DMS 273 (cell line): ENCODE measurements at regions not wholly inside any gene's neighbourhood (a gene's known extent, or its start where the extent isn't known, plus 50 kb on each side); places are given as distances from the start of the nearest gene placed in this dataset.

Source experiments
- DNase-seq: peaks from one replicate; lab custom pipeline; 2025; ENCODE audit not compliant: unreplicated experiment; lab: John Stamatoyannopoulos, UW

DNA sequence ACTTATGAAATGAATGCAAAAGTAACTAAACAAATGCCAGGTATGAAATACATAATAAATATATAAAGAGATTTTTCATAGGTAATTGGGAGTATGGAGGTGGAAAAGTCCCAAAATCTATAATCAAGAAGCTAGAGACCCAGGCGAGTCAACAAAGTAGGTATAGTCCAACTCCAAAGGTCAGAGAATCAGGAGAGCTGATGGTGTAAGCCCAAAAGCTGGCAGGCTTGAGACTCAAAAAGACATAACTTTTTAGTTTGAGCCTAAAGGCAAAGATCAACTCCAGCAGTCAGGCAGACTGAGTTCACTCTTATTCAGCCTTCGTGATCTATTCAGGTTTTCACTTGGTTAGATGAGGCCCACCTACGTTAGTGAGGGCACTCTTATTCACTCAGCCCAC lies 157.4 kb upstream of the TMCO5A start:
- no peak for DNase-seq

DNA sequence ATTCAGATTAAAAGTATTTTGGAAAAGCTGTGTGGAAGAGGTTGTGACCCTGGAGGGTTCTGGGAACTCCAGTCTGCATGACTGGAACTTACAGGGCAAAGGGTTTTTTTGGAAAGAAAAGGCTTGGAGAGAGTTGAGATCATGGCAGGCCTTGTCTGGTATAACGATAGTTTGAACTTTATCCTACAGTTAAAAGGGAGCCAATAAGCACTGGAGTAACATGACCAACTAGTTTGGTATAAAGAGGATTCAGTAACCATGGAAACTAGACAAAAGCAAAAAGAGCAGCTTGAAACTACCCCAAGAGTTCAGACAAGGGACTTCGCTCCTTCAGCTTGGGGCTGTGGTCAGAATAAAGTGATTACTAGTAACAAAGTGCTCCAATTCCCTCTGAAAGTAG lies 151.2 kb upstream of the TMCO5A start:
- DNase-seq = no peak

DNA sequence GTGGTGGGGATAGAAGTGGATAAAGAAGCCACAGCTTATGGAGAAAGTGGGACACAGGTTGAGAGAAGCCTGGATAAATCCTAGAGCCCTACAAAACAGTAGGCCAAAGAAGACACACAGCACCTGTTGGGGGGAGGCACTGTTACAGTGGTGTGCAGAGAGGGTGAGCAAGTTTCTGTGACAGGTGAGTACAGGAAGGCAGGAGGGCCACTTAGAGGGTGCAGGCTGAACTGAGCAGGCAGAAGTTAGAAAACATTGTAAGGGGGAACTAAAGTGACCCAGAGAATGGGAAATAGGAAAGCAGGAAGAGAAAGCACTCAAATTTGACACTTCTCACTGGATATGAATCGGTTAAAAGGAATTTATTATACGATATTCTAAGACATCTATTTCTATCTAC lies 146.1 kb upstream of the TMCO5A start:
- DNase-seq = no peak

DNA sequence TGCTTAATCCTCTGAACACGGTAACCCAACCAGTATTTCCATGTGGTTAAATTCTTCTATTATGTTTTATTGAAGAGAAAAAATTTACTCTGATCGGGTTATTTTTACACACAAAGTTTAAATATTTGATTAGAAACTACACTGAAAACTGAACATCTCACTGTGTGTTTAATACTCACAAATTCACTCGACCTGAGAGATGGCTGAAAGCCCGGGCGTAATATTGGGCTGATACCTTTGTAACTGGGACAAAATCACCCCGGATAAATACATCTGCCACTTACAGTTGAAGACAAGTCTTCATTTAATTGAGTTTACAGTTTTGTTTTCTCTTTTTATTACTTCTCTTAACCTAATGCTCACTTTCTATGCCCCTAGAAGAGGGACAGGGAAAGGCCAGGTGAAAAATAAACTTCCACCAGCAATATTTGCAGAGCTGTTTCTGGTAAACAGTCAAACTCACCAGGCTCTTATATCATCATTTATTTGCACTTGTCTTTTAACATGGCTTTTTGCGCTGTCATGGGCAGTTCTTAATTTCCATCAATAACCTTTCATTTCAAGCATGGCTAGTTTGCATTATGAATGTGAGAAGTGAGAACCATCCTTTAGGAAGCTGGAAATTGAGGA lies 145.6 kb upstream of the TMCO5A start:
- no peak for DNase-seq

DNA sequence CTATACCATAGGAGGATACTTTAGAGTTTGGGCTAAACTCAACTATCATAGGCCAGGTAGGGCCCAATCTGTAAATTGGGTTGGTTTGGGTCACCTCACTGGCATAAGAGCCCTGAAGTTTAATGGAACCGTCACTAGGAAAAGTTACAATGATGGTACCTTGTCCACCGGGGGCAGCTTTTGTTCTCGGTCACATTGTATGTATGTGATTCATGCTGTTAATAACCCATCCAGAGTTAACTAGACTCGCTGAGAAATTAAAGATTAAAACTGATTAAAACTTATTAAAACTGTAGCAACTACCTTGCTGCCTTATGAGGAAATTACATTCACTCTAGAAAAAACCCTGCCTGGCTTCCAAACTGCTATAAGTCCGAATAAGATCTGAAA lies 145.0 kb upstream of the TMCO5A start:
- no peak for DNase-seq

DNA sequence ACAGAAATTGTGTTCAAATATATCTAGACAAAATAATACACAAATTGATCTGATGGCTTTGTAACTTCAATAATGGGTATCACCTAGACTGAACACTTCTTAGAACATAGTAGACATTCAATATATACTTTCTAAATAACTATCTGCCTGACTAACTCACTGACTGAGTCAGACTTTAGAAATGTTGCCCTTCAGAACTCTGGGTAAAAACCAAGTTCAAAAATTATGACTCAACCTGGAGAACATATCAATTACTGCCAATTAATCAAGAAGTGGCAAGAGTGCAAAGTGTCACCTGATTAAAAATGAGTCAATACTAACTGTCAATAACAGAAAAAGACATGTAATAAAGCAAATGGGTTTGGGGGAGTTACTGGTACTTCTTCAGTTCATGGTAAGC lies 144.6 kb upstream of the TMCO5A start:
- DNase-seq = no peak

DNA sequence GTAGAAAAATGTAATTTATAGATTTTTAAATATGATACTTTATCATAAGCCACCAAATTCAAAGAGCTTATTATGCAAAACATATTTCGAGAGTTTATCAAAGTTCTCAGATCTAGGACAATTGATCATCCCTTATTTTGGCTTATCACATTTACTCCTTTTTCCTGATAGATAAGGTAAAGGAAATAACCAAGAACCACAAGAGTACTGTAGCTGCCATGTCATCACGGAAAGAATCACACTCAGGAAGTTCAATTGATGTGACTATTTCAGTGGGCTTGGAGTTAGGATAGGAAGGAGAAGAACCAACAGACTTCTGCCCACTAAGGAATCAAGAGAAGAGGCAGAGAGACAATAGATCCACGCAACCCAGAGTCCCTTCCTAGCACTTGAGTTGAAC lies 142.7 kb upstream of the TMCO5A start:
- no peak for DNase-seq

DNA sequence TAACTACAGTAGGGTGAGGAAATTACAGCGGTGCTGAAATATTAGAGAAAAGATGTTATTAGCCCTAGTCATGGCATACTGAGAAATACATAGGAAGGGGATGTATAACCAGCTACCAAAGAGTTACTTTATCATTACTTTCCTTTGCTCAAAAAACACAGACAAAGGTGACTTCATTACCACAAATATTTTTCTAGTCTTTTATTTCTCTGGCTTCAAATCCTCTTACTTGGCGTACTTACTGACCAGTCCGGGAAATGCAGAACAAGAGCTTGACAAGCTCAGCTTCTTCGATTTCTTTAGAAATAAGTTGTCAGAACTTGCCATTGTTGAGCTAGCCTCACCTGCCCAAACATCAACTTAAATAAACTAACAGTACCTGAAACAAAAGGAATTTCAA lies 142.1 kb upstream of the TMCO5A start:
- no peak for DNase-seq

DNA sequence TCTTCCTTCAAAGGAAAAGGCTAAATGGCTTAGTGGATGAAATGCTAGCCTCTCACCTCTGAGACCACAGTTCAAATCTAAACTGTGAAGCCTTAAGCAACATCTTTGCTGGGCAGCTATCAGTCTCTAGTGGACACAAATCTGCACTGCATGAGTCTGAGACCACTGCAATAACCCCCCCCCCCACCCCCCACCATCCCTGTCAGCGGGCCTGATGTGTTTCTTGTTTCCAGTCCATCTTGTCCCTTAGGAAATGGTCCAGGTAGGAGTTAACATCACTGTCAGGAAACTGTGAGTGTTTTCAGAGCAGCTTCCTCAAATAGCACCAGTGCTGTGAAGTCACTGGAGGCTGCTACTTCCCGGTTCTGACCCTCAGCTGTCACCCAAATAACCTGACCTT lies 140.6 kb upstream of the TMCO5A start:
- peak; percentile 10 for DNase-seq

DNA sequence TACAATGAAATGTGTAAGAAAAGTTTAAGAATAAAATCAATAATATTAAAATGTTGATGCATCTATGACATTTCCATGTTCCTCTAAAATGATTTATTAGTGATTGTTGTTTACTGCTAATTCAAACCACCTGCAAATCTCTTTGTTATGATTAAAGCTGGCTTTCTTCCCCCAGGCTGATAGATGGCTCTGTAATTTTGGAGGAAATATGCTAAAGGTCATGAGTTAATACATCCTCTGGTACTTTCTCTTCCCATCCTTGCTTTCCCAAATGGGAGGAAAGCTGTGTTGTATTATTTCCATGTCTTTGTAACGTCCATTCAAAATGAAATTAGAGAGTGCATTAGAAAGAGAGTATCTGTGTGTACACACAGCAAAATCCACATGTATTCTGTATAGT lies 139.5 kb upstream of the TMCO5A start:
- no peak for DNase-seq

DNA sequence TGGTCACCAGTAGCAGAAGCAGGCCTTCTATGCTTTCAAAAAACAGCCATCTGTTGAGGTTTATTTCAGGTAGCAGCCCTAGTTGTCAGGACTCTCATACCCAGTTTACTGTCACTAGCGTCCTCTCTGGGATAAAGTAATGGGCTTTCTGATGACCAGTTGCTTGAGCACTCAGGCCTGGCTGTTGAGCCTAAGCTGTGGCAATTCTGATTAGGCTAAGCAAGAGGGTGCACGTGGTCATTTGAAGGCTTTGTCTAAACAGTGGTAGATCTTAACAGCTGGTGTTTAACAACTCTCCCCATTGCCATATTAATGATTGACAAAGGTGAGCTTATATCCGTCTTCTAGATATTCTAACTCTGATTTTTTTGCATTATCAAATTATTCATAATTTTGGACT lies 132.9 kb upstream of the TMCO5A start:
- DNase-seq = no peak

DNA sequence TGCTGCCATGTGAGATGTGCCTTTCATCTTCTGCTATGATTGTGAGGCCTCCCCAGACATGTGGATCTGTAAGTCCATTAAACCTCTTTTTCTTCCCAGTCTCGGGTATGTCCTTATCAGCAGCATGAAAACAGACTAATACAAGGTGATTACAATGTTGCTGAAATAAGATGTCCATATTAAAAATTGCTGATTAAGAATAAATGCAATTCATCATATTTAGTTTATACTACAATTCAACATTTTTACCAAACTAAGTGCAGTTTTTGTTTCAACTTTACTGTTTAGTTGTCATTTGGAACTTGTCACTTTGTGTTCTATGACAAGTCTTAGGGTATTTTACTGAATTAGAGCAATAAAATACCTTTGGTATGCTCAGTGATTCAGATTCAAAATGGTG lies 127.6 kb upstream of the TMCO5A start:
- DNase-seq = no peak

DNA sequence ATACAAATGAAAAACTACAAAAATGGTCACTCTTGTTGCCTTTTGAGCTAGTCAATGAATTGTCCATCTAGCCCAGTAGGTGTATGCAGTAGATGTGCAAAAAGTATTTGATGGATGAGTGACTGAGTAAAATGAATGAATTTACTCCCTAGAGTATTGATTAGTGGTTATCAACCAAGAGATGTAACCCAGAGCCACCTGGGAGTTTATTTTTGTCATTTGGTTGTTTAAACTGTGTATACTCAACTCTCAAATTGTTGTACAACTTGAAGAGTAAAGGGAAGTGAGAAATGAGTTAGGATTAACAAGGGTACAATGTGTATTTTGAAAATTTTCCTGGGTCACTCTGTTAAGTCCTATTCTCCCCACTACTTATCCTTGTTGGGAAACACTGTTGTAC lies 124.1 kb upstream of the TMCO5A start:
- DNase-seq = no peak

DNA sequence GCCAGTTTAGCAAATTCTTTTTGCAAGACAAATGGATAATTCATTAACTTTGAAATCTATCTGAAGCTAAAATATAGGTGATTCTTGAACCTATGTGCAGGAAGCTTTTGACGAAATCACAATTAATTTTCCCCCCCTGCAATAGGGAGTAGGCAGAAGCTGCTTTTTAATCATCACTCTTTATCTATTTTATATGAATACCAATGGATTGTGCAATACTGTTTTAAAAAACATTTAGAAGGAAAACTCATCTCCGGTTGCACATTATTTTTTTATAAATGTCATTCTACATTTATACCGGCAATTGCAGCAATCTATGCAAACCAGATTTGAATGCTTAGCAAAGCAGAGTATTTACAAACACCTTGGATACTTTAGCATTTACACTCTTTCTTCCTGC lies 121.1 kb upstream of the TMCO5A start:
- DNase-seq = no peak

DNA sequence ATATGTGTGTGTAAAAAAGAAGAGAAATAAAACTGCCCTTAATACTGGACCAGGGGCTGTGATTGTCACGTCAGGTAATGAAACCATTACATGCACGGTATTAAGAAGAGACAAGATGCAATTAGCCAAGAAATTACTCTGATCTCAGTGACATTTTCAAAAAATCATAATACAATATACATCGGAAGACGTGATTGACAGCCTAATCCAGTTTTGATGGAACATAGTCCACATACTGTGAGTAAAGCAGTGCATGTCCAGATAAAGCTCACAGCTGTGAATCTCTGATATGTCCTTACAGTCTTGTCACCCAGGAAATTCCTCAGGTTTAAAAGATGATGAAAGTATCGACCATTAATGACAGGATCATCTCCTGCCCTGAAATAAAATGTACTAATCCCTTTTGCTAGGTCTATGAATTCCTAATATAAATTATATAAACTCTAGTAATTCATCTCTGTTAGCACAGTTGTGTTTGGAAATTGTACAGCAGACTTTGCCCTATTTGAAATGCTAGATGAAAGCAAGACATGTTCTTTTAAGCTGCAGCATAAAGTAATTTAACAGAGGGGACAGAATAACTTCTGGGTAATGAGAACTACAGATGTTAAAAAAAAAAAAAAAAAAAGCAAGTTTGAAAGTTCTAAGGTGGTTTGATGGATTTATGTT lies 119.5 kb upstream of the TMCO5A start:
- no peak for DNase-seq

DNA sequence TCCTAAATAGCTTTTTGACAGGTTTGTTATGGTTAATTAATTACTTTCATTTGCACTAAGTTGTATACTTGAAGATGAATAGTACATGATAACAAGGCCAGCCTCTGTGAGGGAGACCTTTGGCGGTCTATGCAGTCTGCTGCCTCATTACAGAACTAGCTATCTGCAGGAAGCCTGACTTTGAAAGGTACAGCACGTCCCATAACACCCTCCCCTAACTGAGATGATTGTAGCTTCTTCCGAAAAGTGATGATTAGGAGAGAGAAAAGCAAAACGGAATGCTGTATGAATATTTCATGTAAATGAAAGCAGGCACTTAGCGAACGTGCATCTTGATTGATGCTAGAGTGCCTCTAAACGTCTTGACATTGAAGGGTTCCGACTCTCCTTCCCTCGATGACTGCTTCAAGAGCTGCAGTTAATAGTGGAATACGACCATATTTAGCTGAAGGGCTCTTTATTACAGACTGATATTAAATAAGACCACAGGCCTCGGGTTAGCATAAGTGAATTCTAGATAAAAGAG lies 116.2 kb upstream of the TMCO5A start:
- no peak for DNase-seq

DNA sequence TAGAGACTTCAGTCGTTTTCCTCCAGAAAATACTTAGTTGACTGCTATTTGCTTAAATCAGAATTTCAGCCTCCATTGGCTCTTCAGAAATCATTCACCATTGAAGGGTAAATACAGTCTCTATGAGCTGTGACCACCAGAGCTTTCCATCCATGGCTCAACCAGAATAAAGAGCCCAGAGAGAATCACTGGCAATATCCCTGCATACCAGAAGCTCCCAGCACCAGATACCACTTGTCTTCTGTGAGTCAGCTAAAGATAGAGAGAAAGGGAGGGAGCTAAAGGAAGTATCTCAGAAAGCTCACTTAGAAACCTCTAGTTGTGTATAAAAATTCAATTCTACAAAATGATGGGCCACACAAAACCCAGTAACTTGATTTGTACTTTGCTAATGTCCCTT lies 115.2 kb upstream of the TMCO5A start:
- no peak for DNase-seq

DNA sequence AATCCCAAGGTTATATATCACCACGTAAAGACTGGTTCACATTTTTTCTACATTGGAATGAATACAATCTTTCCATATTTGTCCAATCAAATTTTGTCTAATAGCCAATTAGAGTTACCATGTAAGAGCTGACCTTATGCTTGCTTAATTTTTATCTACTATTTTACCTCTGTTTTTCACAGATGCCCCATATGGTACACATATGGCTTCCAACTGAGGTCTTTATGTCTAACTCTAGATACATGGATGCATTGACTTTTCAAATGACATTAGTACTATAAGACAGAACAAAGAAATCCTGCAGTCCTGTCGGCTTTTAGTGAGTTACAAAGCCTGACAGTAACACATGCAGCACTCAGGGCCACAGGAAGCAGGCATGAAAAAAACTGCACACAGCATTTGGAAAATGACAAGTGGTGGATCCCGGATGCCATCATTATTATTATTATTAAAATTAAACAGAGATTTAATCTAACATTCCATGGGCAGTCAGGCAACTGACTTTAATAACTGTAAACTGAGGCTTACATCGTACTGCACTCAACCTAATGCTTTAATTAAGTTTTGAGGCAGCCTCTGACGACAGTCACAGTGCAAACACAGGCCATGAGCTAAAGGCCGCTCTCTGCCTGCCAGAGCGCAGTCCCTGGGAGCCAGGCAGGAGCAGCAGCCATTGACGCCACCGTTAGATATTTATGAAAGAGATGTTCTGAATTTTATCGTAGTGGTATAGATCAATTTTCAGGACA lies 113.9 kb upstream of the TMCO5A start:
- no peak for DNase-seq

DNA sequence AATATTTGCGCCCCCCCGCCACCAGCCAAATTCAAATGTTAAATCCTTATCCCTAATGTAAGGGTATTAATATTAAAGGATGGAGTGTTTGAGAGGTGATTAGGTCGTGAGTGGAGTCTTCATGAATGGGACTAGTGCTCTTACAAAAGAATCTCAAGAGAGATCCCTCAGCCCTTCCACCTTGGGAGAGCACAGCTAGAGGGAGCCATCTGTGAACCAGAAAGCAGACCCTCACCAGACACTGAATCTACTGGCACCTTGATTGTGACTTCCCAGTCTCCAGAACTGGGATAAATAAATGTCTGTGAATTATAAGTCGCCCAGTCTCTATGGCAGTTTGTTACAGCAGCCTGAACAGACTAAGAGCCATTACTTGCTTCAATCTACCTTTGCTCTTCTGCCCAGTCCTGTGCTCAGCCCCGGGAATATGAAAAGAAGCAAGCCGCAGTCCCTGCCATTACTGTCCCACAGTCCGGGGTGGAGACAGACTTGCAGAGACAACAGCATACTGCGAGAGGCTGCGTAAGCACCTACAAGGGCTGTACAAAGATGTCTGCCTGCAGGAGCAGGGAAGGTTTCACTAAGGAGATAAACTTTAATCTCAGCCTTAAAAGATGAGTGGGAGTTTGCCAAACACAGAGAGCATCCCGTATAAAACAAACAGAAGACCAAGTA lies 110.7 kb upstream of the TMCO5A start:
- no peak for DNase-seq

DNA sequence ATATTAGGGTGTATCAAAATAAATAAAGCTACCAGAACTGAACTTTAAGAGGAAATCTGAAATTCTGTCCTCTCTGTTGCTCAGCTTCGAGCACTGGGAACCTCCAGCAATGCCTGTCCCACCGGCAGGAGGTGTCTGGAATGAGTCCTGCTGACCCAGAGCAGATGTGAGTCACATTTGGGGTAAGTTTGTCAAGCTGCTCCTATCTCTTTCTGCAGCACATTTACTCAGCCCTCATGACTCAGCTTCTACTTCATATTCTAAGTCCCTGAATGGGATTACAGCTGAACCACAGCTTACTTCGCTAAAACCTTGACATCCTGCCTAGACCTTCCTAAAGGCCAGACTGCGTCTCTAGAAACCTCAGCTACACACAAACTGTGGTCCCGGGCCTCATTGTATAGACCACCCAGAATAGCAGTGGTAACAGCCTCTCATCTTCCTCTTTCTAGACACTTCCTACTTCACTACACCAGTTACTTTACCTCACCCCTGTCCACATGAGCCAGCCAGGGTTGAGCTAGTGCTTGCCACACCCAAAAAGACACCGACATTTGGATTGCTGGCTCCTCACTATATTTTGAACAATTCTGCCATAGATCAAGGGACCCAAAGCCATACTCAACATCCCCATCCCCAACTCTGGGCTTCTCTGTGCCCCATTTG lies 109.6 kb upstream of the TMCO5A start:
- peak; percentile 2 for DNase-seq

DNA sequence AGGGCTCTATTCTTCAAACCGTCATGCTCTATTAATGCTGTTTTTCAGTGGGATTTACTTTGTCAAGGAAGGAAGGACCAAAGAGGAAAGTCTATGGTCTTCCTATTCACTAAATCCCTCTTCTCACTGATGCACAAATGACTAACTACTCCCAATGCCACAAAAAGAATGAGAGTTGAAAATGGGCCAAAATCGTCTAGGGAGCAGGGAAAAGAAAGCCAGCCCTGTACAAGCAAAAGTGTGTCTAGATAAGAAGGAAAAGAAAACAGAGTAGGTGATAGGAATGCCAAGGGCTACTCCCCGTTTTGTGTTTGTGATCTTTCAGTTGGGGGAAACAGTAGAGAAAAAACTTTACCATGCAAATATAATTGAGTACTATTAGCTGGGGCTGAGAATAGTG lies 97.2 kb upstream of the TMCO5A start:
- DNase-seq = no peak
